SK-N-SH (cell line): ENCODE measurements at regions not wholly inside any gene's neighbourhood (a gene's known extent, or its start where the extent isn't known, plus 50 kb on each side); places are given as distances from the start of the nearest gene placed in this dataset.

Experiments
- FOXJ3 ChIP-seq: sonication (generic); formaldehyde crosslinking; IDR thresholded peaks from 2 replicates; pipeline ENCODE4 v1.5.1; 2020; ENCODE audit warnings: mild to moderate bottlenecking, missing genetic modification reagents
- GABPA ChIP-seq: IDR thresholded peaks from 2 replicates; pipeline ENCODE4 v1.4.0; 2012; ENCODE audit warnings: low read depth, mild to moderate bottlenecking
- RAD21 ChIP-seq: IDR thresholded peaks from 2 replicates; pipeline ENCODE4 v1.6.1; 2012; ENCODE audit warnings: mild to moderate bottlenecking, low read length
- RFX5 ChIP-seq: IDR thresholded peaks from 2 replicates; pipeline ENCODE4 v1.6.1; 2012; ENCODE audit warnings: mild to moderate bottlenecking, improper control_type of control experiment, low read length
- SMC3 ChIP-seq: IDR thresholded peaks from 2 replicates; pipeline ENCODE4 v1.6.1; 2012; ENCODE audit warnings: low read depth, low read length, improper control_type of control experiment
- TF ChIP-seq, protein P1 (sequence below): fragments of 200-600 bp; sonication (generic); IDR thresholded peaks from 2 replicates; pipeline ENCODE4 v1.6.1; 2017; ENCODE audit warnings: antibody characterized with exemption, mild to moderate bottlenecking, moderate library complexity
- TF ChIP-seq, protein P2 (sequence below): IDR thresholded peaks from 2 replicates; pipeline ENCODE4 v1.4.0; 2012; ENCODE audit warnings: low read depth, borderline replicate concordance
- TF ChIP-seq, protein P3 (sequence below): IDR thresholded peaks from 2 replicates; pipeline ENCODE4 v1.6.1; 2012; ENCODE audit warnings: mild to moderate bottlenecking, low read depth, low read length, moderate library complexity
- TF ChIP-seq, protein P4 (sequence below): fragments of 150-350 bp; IDR thresholded peaks from 2 replicates; pipeline ENCODE4 v1.6.1; 2016; ENCODE audit warnings: mild to moderate bottlenecking, low read depth, low read length

DNA sequence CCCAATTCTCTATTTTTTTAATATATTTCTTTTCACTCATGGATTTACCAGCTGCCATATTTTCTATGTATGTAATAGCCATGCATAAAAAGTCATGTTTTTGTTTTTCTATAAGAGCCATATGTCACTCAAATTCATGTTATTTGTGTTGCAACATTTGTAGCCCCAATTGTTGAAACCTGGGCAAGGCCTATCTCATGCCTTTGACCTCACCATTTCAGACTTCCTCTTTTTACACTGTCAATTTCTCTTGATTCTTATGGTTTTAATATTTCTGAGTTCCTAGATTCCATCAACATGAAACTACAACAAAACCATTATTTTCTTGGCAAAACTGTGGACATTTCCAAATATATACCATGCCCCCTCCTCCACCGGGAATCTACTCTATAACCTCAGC, 647.5 kb downstream of the C12orf50 start:
- TF ChIP-seq, protein P1, sequence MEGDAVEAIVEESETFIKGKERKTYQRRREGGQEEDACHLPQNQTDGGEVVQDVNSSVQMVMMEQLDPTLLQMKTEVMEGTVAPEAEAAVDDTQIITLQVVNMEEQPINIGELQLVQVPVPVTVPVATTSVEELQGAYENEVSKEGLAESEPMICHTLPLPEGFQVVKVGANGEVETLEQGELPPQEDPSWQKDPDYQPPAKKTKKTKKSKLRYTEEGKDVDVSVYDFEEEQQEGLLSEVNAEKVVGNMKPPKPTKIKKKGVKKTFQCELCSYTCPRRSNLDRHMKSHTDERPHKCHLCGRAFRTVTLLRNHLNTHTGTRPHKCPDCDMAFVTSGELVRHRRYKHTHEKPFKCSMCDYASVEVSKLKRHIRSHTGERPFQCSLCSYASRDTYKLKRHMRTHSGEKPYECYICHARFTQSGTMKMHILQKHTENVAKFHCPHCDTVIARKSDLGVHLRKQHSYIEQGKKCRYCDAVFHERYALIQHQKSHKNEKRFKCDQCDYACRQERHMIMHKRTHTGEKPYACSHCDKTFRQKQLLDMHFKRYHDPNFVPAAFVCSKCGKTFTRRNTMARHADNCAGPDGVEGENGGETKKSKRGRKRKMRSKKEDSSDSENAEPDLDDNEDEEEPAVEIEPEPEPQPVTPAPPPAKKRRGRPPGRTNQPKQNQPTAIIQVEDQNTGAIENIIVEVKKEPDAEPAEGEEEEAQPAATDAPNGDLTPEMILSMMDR = no peak
- TF ChIP-seq RAD21 (no peak), FOXJ3 (CRISPR knock-in tag) (no peak), GABPA (no peak), SMC3 (no peak), RFX5 (no peak)
- TF ChIP-seq, protein P2, sequence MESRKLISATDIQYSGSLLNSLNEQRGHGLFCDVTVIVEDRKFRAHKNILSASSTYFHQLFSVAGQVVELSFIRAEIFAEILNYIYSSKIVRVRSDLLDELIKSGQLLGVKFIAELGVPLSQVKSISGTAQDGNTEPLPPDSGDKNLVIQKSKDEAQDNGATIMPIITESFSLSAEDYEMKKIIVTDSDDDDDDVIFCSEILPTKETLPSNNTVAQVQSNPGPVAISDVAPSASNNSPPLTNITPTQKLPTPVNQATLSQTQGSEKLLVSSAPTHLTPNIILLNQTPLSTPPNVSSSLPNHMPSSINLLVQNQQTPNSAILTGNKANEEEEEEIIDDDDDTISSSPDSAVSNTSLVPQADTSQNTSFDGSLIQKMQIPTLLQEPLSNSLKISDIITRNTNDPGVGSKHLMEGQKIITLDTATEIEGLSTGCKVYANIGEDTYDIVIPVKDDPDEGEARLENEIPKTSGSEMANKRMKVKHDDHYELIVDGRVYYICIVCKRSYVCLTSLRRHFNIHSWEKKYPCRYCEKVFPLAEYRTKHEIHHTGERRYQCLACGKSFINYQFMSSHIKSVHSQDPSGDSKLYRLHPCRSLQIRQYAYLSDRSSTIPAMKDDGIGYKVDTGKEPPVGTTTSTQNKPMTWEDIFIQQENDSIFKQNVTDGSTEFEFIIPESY = no peak
- TF ChIP-seq, protein P3, sequence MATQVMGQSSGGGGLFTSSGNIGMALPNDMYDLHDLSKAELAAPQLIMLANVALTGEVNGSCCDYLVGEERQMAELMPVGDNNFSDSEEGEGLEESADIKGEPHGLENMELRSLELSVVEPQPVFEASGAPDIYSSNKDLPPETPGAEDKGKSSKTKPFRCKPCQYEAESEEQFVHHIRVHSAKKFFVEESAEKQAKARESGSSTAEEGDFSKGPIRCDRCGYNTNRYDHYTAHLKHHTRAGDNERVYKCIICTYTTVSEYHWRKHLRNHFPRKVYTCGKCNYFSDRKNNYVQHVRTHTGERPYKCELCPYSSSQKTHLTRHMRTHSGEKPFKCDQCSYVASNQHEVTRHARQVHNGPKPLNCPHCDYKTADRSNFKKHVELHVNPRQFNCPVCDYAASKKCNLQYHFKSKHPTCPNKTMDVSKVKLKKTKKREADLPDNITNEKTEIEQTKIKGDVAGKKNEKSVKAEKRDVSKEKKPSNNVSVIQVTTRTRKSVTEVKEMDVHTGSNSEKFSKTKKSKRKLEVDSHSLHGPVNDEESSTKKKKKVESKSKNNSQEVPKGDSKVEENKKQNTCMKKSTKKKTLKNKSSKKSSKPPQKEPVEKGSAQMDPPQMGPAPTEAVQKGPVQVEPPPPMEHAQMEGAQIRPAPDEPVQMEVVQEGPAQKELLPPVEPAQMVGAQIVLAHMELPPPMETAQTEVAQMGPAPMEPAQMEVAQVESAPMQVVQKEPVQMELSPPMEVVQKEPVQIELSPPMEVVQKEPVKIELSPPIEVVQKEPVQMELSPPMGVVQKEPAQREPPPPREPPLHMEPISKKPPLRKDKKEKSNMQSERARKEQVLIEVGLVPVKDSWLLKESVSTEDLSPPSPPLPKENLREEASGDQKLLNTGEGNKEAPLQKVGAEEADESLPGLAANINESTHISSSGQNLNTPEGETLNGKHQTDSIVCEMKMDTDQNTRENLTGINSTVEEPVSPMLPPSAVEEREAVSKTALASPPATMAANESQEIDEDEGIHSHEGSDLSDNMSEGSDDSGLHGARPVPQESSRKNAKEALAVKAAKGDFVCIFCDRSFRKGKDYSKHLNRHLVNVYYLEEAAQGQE = no peak
- TF ChIP-seq, protein P4, sequence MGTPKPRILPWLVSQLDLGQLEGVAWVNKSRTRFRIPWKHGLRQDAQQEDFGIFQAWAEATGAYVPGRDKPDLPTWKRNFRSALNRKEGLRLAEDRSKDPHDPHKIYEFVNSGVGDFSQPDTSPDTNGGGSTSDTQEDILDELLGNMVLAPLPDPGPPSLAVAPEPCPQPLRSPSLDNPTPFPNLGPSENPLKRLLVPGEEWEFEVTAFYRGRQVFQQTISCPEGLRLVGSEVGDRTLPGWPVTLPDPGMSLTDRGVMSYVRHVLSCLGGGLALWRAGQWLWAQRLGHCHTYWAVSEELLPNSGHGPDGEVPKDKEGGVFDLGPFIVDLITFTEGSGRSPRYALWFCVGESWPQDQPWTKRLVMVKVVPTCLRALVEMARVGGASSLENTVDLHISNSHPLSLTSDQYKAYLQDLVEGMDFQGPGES = no peak
